Breast epithelium (tissue), 3 donors: ENCODE measurements at regions not wholly inside any gene's neighbourhood (a gene's known extent, or its start where the extent isn't known, plus 50 kb on each side); places are given as distances from the start of the nearest gene placed in this dataset.

ENCODE experiments used
- POLR2AphosphoS5 ChIP-seq, 3 donors: sonication (generic); formaldehyde crosslinking; IDR thresholded peaks; one replicate each; pipeline ENCODE4 v1.6.1; 2017; ENCODE audit warnings: antibody characterized with exemption in 3 of 3
- TF ChIP-seq, protein P1 (sequence below), 3 donors: fragments of 450-650 bp; IDR thresholded peaks; one replicate each; pipeline ENCODE4 v1.5.1; 2016 to 2017; ENCODE audit warnings: antibody characterized with exemption in 3 of 3, mild to moderate bottlenecking in 3 of 3, moderate library complexity in 3 of 3

DNA sequence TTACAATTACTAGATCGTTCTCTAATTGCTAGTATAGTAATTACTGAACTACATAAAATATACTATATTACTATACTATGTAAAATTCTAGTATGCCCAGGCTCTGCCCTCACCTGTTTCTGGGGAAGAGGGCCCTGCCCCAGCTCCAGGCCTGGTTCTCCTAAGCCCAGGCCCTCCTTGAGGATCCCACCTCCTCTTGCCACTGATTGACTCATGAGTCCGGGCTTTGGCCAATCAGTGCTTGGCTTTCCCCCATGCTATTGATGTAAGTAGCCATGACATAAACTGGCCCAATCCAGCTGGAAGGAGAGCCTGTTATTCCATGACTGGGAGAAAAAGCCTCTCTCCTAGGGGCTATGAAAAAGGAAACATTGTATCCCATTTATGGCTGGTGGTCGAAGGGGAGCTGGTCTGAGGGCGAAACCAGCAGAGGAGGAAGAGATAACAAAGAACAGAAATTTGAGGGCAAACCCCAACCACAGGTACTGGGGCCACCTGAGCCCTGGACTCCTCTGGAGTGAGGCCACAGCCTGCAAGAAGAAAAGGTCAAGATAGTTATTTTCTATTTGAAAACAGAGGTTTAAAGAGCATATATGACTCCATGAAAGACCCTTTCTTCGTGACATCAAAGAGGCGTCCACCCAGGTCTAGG, 129.3 kb upstream of the CD93 start:
- TF ChIP-seq, protein P1, sequence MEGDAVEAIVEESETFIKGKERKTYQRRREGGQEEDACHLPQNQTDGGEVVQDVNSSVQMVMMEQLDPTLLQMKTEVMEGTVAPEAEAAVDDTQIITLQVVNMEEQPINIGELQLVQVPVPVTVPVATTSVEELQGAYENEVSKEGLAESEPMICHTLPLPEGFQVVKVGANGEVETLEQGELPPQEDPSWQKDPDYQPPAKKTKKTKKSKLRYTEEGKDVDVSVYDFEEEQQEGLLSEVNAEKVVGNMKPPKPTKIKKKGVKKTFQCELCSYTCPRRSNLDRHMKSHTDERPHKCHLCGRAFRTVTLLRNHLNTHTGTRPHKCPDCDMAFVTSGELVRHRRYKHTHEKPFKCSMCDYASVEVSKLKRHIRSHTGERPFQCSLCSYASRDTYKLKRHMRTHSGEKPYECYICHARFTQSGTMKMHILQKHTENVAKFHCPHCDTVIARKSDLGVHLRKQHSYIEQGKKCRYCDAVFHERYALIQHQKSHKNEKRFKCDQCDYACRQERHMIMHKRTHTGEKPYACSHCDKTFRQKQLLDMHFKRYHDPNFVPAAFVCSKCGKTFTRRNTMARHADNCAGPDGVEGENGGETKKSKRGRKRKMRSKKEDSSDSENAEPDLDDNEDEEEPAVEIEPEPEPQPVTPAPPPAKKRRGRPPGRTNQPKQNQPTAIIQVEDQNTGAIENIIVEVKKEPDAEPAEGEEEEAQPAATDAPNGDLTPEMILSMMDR (IDR thresholded peaks at IDR 0.05), result no peak
- no peak for TF ChIP-seq POLR2AphosphoS5 (IDR thresholded peaks at IDR 0.05)
